Adrenal gland (tissue), 9 donors: ENCODE measurements at regions not wholly inside any gene's neighbourhood (a gene's known extent, or its start where the extent isn't known, plus 50 kb on each side); places are given as distances from the start of the nearest gene placed in this dataset.

Source experiments
- DNase-seq, 7 donors: peaks; one replicate each; pipeline ENCODE4 v3.0.0-alpha.2; 2019 to 2020
- H3K27ac ChIP-seq, 5 donors: fragments of 200-600 bp; sonication (generic) in 4 of 5; 1 replicate in 3 of 5; 2 replicates in 2 of 5; pipeline versions ENCODE4 v1.5.1 to v1.8.0; 2016 to 2020; ENCODE audit warnings: mild to moderate bottlenecking in 1 of 5
- H3K27me3 ChIP-seq: fragments of 200-600 bp; 2 replicates; pipeline ENCODE4 v1.8.0; 2021
- H3K36me3 ChIP-seq, 2 donors: fragments of 200-600 bp; replicated peaks in 1 of 2; 1 replicate in 1 of 2; 2 replicates in 1 of 2; pipeline versions ENCODE4 v1.5.1 to v1.8.0; 2018 to 2022
- H3K4me1 ChIP-seq, 2 donors: fragments of 200-600 bp; replicated peaks in 1 of 2; 1 replicate in 1 of 2; 2 replicates in 1 of 2; pipeline versions ENCODE4 v1.5.1 to v1.8.0; 2018 to 2021
- H3K4me3 ChIP-seq, 4 donors: fragments of 200-600 bp; sonication (generic) in 3 of 4; one replicate each; pipeline ENCODE4 v1.5.1; 2016 to 2018
- H3K9me3 ChIP-seq, 3 donors: fragments of 200-600 bp; sonication (generic) in 1 of 3; replicated peaks in 1 of 3; 1 replicate in 2 of 3; 2 replicates in 1 of 3; pipeline versions ENCODE4 v1.5.1 to v1.8.0; 2016 to 2021
- POLR2A ChIP-seq, 2 donors: fragments of 450-650 bp; IDR thresholded peaks; one replicate each; pipeline ENCODE4 v1.6.1; 2017; ENCODE audit warnings: antibody characterized with exemption in 2 of 2, mild to moderate bottlenecking in 2 of 2, moderate library complexity in 1 of 2
- WGBS, 4 donors: extraction: QIAGEN DNeasy Blood & Tissue Kit in 2 of 4; methylation state at CpG; one replicate each; pipeline versions ENCODE4 v1.1.5 to v1.1.7; 2013 to 2017; 5-methylcytosine and 5-hydroxymethylcytosine counted together
- intact Hi-C, 2 donors: fragments of 100-400 bp; cut with DNase I; formaldehyde crosslinking; loops; one replicate each; pipeline versions ENCODE4 v1.14.1 to v1.15.0; 2022 to 2023
- TF ChIP-seq, protein P1 (sequence below), 6 experiments: fragments of 450-650 bp in 4 of 6; fragments of 200-600 bp in 2 of 6; sonication (generic) in 1 of 6; IDR thresholded peaks; 1 replicate in 5 of 6; 2 replicates in 1 of 6; pipeline versions ENCODE4 v1.5.1 to v1.8.0; 2016 to 2021; ENCODE audit warnings: antibody characterized with exemption in 6 of 6, mild to moderate bottlenecking in 2 of 6, moderate library complexity in 1 of 6
- donor health status: healthy with polysubstance abuse.
- donor health status: Bipolar disorder and iron deficiency.
- donor health status: DM: yes; HTN: yes; CAD: no.
- donor health status: DM: no; HTN: no; CAD: no.
- donor health status: DM: no; HTN: no; CAD: no.

DNA sequence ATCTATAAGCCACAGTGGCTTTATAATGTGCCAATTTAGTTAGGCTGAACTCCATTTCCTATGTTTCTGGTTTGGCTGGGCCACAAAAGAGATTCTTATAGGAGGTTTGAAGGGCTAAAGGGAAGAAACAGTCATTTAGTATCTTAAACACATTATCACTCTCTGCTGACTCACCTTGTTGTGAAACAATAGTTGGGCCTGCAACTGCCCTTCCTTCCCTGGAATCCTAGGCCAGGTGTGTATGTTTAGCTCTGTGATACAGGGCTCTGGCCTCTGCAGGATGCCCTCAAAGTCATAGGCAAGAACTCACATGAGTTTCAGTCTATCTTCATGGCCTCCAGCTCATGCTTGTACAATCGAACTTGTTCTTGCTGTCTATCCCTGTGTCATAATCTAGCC is 400.0 kb upstream of the CELF4 start:
- TF ChIP-seq POLR2A (IDR thresholded peaks at IDR 0.05): no peak
- TF ChIP-seq, protein P1, sequence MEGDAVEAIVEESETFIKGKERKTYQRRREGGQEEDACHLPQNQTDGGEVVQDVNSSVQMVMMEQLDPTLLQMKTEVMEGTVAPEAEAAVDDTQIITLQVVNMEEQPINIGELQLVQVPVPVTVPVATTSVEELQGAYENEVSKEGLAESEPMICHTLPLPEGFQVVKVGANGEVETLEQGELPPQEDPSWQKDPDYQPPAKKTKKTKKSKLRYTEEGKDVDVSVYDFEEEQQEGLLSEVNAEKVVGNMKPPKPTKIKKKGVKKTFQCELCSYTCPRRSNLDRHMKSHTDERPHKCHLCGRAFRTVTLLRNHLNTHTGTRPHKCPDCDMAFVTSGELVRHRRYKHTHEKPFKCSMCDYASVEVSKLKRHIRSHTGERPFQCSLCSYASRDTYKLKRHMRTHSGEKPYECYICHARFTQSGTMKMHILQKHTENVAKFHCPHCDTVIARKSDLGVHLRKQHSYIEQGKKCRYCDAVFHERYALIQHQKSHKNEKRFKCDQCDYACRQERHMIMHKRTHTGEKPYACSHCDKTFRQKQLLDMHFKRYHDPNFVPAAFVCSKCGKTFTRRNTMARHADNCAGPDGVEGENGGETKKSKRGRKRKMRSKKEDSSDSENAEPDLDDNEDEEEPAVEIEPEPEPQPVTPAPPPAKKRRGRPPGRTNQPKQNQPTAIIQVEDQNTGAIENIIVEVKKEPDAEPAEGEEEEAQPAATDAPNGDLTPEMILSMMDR (IDR thresholded peaks at IDR 0.05): no peak
- no peak for DNase-seq
- H3K4me1 ChIP-seq: no peaks in the 10 kb centered on the region
- intact Hi-C loops: no loop called here
- no peak overlapping the region for H3K27ac ChIP-seq
- H3K36me3 ChIP-seq: no peaks in the 10 kb centered on the region
- H3K4me3 ChIP-seq: no peak overlapping the region
- no peaks in the 10 kb centered on the region for H3K27me3 ChIP-seq
- 53 to 79% (median 65%) methylated on average over 1 of the region's 1 CpG for WGBS, 4 donors
- no peaks in the 10 kb centered on the region for H3K9me3 ChIP-seq

DNA sequence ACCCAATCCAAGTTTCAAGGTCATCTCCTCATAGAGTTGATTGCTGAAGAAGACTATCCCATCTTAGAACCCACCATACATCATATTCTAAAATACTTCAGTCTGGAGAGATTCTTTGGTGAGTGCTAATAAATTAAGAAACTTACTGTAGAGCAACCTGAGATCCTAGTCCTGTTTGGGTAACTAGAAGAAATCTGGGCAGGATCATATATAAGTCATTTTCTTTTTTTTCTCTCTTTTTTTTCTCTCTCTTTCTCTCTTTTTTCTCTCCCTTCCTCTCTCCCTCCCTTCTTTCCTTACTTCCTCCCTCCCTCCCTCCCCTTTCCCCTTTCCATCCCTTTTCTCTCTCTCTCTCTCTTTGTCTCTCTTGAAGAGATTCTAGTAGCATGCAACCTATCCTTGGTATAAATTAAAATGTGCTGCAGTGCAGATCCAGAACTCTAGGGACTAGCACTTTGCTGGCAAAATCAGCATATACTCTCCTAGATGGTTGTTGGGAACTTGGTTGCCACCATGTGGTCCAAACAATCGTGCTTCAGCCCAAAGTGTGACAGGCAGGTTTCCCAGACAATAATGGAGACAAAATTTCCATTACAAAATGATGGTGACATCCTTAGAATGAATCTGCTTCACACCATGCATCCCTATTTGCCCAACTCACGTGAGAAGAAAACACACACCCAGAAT is 399.4 kb upstream of the CELF4 start:
- Histone ChIP-seq H3K4me3 (no peak overlapping the region), H3K36me3 (no peaks in the 10 kb centered on the region), H3K27me3 (no peaks in the 10 kb centered on the region), H3K4me1 (no peaks in the 10 kb centered on the region), H3K9me3 (no peaks in the 10 kb centered on the region), H3K27ac (no peak overlapping the region)
- DNase-seq: no peak
- WGBS, 4 donors: 58 to 64% (median 62%) methylated on average over 2 of the region's 2 CpGs
- intact Hi-C loops: no loop called here
- TF ChIP-seq POLR2A (IDR thresholded peaks at IDR 0.05): no peak
- TF ChIP-seq, protein P1 (IDR thresholded peaks at IDR 0.05): no peak

DNA sequence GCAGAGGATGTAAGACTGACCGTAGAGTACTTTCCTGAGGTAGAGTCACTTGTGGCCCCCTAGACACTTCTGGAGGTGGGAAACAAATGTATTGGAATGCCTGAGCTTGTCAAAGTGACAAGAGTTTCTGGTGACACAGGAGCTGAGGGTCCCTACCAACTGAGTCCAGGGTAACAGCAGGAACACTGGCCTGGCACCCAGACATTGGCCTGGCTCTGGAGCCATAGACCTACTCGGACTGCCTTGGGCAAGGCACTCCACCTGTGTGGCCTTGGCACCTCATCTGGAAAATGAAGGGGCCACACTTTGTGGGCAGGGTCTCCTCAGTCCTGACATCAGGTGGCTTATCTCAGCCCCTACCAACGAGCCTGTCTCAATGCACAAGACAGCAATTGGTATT is 398.2 kb upstream of the CELF4 start:
- 72 to 87% (median 78%) methylated on average over 2 to 3 of the region's 3 CpGs for WGBS, 4 donors
- Histone ChIP-seq H3K36me3 (no peaks in the 10 kb centered on the region), H3K4me1 (no peaks in the 10 kb centered on the region), H3K4me3 (no peak overlapping the region), H3K9me3 (no peaks in the 10 kb centered on the region), H3K27me3 (no peaks in the 10 kb centered on the region), H3K27ac (no peak overlapping the region)
- no peak for DNase-seq
- TF ChIP-seq, protein P1 (IDR thresholded peaks at IDR 0.05): no peak
- TF ChIP-seq POLR2A (IDR thresholded peaks at IDR 0.05): no peak
- intact Hi-C loops: no loop called here

DNA sequence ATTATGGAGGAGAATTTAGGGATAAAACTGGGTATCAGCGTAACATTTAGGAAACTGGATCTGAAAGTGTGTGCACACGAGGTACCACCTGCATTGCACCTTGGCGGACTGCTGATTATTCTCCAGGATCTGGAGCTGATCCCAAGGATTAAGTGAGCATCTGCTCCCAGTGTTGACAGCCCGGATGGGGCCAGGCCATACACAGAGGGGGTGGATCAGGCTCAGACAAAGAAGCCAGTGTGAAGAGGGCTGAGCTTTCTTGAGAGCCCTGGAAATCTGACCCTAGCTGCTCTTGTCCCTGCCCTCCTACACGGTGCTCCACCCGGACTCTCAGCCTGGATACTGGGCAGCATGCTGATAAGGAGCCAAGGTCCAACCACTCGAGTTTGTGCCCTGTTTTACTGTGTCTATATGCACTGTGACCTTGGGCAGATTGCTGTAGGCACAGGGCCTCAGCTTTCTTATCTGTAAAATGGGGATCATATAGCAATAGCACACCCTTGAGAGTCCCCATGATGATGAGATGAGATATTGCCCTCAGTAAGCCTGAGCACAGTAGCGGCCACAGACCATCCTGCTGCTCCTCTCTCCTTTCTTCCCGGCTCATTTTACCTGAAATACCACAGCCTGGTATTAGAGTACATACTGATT is 396.8 kb upstream of the CELF4 start:
- no peak for DNase-seq
- Histone ChIP-seq H3K9me3 (no peaks in the 10 kb centered on the region), H3K27ac (no peak overlapping the region), H3K36me3 (no peaks in the 10 kb centered on the region), H3K4me3 (no peak overlapping the region), H3K27me3 (no peaks in the 10 kb centered on the region), H3K4me1 (no peaks in the 10 kb centered on the region)
- TF ChIP-seq, protein P1 (IDR thresholded peaks at IDR 0.05): no peak
- TF ChIP-seq POLR2A (IDR thresholded peaks at IDR 0.05): no peak
- intact Hi-C loops: no loop called here
- 59 to 74% (median 67%) methylated on average over 6 to 9 of the region's 9 CpGs for WGBS, 4 donors
